Lung microvascular endothelial cell (primary cell): ENCODE measurements at regions not wholly inside any gene's neighbourhood (a gene's known extent, or its start where the extent isn't known, plus 50 kb on each side); places are given as distances from the start of the nearest gene placed in this dataset.

Source experiments
- DNase-seq, 2 donors: peaks; one replicate each; pipeline versions ENCODE4 v3.0.0 to v3.0.0-alpha.2; 2010; ENCODE audit warnings: low read depth in 2 of 2

GRCh38 chr3:168596175-168596823 is 500.6 kb upstream of the GOLIM4 start:
- no peak for DNase-seq

GRCh38 chr3:168591587-168591986 is 495.9 kb upstream of the GOLIM4 start:
- no peak for DNase-seq

DNA sequence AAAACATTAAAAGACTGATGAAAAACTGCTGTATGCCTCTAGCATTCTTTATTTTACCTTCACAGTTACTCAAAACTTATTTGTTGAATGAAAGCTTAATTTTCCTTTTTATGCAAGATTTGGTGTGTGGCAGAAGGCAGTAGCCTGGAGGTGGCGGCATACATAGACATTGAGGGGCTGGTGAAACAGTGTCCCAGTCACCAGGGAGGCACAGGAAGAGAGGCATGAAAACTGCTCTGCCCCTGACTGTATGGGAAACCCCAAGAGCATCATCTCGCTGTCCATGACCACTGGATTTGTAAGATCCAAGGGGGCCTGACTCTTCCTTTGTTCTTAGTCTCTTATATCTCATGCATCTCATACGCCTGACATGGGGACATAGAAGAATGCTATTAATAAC is 493.7 kb upstream of the GOLIM4 start:
- DNase-seq: no peak

GRCh38 chr3:168585544-168585943 is 489.8 kb upstream of the GOLIM4 start:
- no peak for DNase-seq

GRCh38 chr3:168583977-168584376 is 488.3 kb upstream of the GOLIM4 start:
- no peak for DNase-seq

DNA sequence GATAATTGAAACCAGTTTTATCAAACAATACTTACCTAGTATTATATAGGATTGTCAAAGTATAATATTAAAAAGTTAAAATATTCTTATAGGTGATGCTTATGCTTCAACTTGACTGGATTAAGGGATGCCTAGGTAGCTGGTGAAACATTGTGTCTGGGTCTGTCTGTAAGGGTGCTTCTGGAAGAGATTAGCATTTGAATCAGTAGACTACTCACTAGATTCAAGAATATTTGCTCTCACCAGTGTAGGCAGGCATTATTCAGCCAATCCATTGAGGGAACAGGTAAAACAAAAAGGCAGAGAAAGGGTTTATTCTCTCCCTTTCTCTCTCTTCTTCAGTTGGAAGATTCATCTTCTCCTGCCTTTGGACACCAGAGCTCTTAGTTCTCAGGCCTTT is 486.8 kb upstream of the GOLIM4 start:
- no peak for DNase-seq

DNA sequence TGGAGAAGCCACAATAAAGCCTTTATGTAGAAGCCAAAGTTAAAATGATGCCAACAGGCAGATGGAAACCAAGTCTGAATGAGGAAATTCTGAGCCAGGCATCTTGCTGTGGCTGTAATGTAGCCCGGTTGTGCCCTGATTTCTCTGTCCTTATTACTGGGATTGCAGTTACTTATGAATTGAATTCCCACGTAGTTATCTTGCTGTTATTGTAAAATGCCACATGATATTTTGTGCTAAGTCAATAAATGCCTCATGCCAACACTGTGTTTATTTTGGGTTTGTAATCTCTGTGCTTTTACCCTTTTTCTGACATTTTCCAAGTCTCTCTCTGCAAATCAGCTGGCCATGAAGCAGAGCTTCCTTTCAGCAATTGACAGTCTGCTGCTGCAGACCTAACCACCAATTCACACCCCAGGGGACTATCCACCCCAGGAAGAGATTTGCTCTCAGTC is 486.1 kb upstream of the GOLIM4 start:
- DNase-seq: no peak

DNA sequence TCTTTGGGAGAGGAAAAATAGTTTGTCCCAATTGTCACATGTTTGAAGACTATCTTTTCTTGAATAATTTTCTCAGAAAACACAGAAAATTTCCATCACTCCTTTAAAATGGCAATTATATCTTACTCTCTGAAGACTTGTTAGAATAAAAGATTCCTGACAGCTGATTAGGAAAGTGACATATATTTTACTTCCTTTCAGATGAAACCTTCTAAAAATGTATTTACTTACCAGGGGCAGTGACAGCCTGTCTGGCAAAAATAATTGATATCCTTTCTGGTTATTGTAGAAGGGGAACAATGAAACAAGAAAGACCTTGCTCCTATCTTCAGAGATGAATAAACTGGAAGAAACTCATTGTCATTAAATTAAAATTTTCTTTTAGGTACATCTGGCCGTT is 483.3 kb upstream of the GOLIM4 start:
- no peak for DNase-seq

DNA sequence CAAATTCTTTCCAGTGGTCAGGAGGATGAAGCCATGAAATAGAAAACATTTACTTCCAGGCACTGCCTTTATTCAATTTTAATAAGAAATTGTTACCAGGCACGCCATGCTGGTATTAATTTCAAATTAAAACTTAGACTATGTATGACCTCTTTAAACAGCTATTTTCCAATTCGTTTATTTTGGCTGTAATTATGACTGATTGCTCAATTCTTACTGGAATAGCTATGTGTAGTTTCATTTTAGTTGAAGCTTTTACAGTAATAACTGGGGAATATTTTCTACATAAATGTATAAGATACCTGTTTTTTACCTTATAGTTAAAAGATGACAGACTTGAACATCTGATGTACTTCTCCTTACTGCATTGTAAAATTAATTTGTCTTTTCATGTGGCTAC is 480.0 kb upstream of the GOLIM4 start:
- no peak for DNase-seq

DNA sequence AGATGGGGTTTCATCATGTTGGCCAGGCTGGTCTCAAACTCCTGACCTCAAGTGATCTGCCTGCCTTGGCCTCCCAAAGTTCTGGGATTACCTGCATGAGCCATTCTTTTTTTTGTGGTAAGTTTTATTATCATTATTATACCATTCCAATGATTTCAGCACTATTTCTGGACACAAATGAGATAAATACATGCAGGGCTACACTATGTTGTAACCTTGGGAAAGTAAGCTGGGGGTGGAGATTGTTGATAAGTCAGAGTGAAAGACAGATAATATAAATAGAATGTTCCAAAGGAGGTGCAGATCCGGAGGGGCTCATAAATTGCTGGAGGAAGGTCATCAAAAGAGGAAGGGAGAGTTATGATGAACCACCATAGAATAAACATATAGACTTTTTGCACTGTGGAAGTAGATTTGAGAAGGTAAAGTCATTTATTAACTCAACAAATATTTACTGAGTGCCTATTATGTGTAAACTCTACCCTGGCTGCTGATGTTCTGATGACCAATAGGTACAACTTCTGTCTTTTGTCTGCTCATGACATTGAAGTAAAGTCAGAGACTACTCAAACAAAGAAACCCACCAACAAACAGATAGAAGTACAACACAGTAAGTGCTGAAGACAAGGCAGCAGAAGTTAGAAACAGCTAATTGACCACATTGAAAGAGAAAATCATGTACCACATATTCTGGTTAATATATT is 478.9 kb upstream of the GOLIM4 start:
- no peak for DNase-seq

DNA sequence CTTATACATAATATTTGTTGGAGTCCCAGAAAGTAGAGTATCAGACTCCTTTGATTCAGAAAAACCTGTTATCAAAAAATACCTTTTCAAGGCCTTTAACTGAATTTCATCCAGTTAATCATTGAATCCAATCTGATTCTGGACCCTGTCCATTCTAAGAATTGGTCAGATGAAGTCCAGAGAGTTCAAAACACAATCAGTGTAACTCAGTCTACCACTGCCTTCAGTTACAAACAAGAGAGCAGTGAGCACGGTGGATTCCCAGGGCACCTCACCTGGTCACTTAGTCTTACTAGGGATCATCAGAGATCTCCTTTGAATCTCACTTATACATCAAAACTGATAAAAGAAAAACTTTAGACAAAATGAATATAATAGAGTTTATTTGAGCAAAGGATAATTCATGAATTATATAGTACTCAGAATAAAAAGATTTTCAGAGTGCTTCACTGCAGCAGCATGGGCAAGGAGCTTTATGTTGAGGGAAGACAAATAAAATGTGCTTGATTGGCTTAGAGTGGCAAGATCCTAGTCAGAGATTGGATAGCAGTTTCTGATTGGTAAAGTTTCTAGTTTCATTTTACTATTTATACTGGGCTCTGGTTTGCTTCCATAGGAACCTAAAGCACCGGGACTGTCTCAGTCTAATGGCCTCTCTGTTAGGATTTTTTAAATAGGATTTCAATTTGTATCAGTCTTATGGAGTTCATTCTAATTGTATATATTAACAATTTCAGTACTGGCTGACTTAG is 474.9 kb upstream of the GOLIM4 start:
- DNase-seq: no peak

- DNase-seq: no peak
These were observed 463.1 kb upstream of the GOLIM4 start for GRCh38 chr3:168558728-168559411.

DNA sequence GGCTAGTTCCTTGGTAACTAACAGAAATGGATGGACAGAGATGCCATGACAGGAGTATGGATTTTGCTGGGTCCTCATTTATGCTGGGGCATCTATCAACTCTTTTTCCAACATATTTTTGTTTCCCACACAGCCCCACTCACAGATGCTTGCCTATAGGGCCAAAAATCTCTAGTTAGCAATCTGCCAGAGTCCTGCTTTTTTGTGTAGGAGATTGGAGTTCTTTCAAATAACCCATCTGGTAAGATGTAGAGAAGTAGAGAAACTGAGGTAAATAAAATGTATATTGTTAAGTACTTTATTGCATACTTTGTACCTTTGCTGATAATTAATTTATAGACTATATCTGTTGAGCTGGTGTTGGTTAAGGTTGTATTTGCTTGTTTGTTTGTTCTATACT is 456.5 kb upstream of the GOLIM4 start:
- DNase-seq: no peak

- DNase-seq: no peak
These were observed 453.0 kb upstream of the GOLIM4 start for GRCh38 chr3:168548719-168549118.

DNA sequence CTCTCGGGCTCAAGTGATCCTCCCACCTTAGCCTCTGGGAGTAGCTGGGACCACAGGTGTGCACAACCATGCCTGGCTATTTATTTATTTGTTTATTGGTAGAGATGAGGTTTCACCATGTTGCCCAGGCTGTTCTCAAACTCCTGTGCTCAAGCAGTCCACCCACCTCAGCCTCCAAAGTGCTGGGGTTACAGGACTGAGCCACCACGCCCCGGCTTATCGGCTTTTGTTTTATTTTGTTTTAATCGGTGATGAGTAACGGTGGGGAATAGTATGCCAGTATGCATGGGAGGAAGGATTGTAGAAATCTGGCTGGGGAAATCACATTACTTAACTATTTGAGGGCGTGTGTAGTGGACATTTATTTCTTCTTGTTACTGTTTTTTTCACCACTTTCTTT is 451.0 kb upstream of the GOLIM4 start:
- DNase-seq: no peak

DNA sequence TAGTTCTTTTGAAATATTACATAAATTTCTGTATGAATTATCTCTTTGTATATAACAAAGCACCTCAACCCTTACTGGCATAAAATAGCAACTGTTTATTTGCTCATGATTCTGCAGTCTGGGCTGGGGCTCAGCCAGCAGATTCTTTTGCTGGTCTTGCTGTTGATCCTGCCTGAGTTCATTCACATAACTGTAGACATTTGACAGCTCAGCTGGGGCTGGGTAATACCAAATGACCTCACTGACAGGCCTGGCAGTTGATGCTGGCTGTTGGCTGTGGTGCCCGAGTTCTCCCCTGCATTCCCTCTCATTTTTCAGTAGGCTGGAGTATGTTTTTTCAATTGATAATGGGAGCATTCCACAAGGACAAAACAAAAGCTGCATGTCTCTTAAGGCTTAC is 449.9 kb upstream of the GOLIM4 start:
- DNase-seq: no peak

- no peak for DNase-seq
These were observed 448.6 kb upstream of the GOLIM4 start for GRCh38 chr3:168544097-168544957.

DNA sequence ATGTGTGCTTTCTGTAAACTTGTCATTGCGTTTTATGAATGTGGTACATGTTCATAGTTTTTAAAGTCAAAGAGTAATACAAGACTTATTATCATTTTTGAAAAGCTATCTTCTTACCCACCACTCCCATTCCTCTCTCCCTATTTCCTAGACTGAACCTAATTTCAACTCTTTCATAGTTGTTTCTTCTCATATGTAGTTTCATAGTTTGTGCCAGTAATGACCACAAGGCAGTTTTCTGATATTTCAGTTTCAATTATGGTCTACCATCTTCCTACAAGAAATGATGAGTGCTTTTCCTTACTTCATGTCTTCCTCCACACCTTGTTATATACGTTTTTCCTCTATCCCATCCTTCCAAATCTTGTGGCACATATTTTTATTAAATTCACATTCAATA is 445.0 kb upstream of the GOLIM4 start:
- DNase-seq: no peak

GRCh38 chr3:168539909-168540308 is 444.2 kb upstream of the GOLIM4 start:
- no peak for DNase-seq

- no peak for DNase-seq
These were observed 439.0 kb upstream of the GOLIM4 start for GRCh38 chr3:168534761-168535160.

DNA sequence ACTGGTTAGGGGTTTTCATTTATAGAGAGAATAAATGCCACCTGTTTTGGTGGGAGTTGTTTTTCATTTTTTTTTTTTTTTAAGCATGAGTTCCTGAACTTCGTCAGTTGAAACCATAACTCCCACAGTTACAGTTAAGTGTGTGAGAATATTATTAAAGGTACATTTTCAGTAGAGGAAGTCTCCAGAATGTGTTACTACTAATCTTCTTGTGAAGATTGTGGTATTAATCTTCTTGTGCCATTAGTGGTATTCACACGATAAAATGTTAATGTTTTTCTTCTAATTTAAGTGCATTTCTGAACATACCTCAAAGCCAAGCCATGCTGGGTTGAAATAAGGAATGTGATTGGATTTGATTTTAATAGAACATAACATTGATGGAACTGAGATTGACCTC is 437.9 kb upstream of the GOLIM4 start:
- DNase-seq: no peak
